ENCODE measurements at regions not wholly inside any gene's neighbourhood (a gene's known extent, or its start where the extent isn't known, plus 50 kb on each side); places are given as distances from the start of the nearest gene placed in this dataset.
"Not testable (repeated sequence)": the region's sequence is repeated elsewhere in the genome, so short reads cannot be mapped to it uniquely, and the experiment has no call there.

DNA sequence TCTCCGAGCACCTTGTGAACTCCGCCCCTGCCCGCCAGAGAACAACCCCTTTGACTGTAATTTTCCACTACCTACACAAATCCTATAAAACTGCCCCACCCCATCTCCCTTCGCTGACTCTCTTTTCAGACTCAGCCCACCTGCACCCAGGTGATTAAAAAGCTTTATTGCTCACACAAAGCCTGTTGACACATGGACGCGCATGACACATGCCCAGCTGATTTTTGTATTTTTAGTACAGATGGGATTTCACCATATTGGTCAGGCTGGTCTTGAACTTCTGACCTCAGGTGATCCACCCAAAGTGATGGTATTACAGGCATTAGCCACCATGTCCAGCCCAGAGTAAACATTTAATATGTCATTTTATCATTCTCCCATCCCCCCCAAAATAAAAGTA is 97.0 kb upstream of the CCNG1 start:
- not testable (repeated sequence) for TF ChIP-seq MYC (IDR thresholded peaks at IDR 0.05; ENCODE audit: low read depth, low read length); POLR2A (IDR thresholded peaks at IDR 0.05; ENCODE audit: extremely low read depth, insufficient read length)
- TF ChIP-seq, protein P1, sequence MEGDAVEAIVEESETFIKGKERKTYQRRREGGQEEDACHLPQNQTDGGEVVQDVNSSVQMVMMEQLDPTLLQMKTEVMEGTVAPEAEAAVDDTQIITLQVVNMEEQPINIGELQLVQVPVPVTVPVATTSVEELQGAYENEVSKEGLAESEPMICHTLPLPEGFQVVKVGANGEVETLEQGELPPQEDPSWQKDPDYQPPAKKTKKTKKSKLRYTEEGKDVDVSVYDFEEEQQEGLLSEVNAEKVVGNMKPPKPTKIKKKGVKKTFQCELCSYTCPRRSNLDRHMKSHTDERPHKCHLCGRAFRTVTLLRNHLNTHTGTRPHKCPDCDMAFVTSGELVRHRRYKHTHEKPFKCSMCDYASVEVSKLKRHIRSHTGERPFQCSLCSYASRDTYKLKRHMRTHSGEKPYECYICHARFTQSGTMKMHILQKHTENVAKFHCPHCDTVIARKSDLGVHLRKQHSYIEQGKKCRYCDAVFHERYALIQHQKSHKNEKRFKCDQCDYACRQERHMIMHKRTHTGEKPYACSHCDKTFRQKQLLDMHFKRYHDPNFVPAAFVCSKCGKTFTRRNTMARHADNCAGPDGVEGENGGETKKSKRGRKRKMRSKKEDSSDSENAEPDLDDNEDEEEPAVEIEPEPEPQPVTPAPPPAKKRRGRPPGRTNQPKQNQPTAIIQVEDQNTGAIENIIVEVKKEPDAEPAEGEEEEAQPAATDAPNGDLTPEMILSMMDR (IDR thresholded peaks at IDR 0.05; ENCODE audit: low read depth, low read length) = not testable (repeated sequence)
- TF ChIP-seq, protein P2, sequence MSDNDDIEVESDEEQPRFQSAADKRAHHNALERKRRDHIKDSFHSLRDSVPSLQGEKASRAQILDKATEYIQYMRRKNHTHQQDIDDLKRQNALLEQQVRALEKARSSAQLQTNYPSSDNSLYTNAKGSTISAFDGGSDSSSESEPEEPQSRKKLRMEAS (IDR thresholded peaks at IDR 0.05; ENCODE audit: low read depth, low read length) = not testable (repeated sequence)

Data from NB4 (cell line).